Prostate gland (tissue), 2 donors: ENCODE measurements at regions not wholly inside any gene's neighbourhood (a gene's known extent, or its start where the extent isn't known, plus 50 kb on each side); places are given as distances from the start of the nearest gene placed in this dataset.

Source experiments
- POLR2A ChIP-seq: fragments of 450-650 bp; IDR thresholded peaks from one replicate; pipeline ENCODE4 v1.6.1; 2016; ENCODE audit warnings: antibody characterized with exemption, mild to moderate bottlenecking
- POLR2AphosphoS5 ChIP-seq: sonication (generic); formaldehyde crosslinking; IDR thresholded peaks from one replicate; pipeline ENCODE4 v1.6.1; 2017; ENCODE audit warnings: antibody characterized with exemption
- TF ChIP-seq, protein P1 (sequence below), 4 experiments: fragments of 200-600 bp in 2 of 4; fragments of 450-650 bp in 2 of 4; sonication (generic) in 2 of 4; IDR thresholded peaks; 1 replicate in 3 of 4; 2 replicates in 1 of 4; pipeline ENCODE4 v1.5.1; 2016 to 2019; ENCODE audit warnings: antibody characterized with exemption in 4 of 4, mild to moderate bottlenecking in 2 of 4, moderate library complexity in 2 of 4

DNA sequence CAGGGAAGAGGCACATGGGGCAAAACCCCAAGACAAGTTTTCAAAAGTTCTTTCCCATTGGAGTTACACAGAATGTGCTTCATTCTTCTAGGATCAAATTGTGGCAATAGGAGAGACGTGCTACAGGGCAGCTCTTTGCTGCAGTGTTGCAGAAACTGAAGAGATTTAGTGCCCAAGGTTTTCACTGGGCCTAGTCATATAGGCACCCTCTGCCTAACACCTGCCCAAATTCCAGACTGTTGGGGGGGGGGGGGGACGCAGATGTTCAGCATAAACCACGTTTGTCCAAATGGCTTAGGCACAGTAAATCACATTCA is 346.8 kb upstream of the ZNF717 start:
- TF ChIP-seq, protein P1, sequence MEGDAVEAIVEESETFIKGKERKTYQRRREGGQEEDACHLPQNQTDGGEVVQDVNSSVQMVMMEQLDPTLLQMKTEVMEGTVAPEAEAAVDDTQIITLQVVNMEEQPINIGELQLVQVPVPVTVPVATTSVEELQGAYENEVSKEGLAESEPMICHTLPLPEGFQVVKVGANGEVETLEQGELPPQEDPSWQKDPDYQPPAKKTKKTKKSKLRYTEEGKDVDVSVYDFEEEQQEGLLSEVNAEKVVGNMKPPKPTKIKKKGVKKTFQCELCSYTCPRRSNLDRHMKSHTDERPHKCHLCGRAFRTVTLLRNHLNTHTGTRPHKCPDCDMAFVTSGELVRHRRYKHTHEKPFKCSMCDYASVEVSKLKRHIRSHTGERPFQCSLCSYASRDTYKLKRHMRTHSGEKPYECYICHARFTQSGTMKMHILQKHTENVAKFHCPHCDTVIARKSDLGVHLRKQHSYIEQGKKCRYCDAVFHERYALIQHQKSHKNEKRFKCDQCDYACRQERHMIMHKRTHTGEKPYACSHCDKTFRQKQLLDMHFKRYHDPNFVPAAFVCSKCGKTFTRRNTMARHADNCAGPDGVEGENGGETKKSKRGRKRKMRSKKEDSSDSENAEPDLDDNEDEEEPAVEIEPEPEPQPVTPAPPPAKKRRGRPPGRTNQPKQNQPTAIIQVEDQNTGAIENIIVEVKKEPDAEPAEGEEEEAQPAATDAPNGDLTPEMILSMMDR (IDR thresholded peaks at IDR 0.05), result no peak
- TF ChIP-seq POLR2A, result no peak
- no peak for TF ChIP-seq POLR2AphosphoS5
